HG03066 (cell line): ENCODE measurements at regions not wholly inside any gene's neighbourhood (a gene's known extent, or its start where the extent isn't known, plus 50 kb on each side); places are given as distances from the start of the nearest gene placed in this dataset.

ENCODE experiments used
- ATAC-seq: cut with Tn5 transposase; IDR thresholded peaks from one replicate; pipeline ENCODE4 v1.9.1; 2021; ENCODE audit warnings: low read depth; ENCODE audit not compliant: unreplicated experiment

GRCh38 chr7:142606081-142606480, 143.2 kb upstream of the PRSS1 start:
- no peak for ATAC-seq

DNA sequence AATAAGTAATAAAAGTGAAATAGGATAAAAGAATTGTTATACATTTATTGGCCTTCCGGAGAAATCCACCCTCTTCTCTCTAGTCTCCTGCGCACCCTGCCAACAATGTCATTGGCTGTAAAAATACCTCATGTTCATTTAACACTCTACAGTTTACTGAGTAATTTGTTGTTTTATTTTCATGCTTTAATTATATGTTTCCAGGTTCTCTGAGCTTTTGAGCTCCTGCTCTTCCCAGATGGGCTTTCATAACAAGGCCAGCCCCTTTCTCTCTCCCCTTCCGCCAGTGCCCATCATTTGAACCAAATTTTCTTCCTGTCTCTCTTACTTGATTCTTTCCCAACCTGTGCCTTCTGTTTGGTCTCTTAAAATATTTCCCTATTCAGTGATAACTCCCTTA, 144.6 kb upstream of the PRSS1 start:
- ATAC-seq = no peak

GRCh38 chr7:142603870-142604448, 145.3 kb upstream of the PRSS1 start:
- ATAC-seq = no peak

DNA sequence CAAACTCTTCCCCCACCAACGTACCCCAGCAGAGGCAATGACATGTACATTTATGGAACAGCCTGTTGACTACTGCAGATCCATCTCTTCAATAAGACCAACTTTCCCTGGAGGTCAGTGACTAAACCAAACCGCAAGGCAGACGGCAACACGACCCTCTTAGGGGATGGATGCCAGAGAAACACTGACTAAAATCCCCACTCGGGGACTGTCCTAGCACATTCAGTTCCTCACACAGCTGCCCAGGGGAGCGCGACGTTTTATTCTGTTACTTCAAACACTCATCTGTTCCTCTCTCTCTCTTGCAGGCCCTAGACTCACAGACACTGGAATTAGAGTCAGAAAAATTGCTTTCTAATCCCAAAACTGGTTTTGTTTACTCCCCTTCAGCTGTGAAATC, 146.5 kb upstream of the PRSS1 start:
- ATAC-seq = no peak

DNA sequence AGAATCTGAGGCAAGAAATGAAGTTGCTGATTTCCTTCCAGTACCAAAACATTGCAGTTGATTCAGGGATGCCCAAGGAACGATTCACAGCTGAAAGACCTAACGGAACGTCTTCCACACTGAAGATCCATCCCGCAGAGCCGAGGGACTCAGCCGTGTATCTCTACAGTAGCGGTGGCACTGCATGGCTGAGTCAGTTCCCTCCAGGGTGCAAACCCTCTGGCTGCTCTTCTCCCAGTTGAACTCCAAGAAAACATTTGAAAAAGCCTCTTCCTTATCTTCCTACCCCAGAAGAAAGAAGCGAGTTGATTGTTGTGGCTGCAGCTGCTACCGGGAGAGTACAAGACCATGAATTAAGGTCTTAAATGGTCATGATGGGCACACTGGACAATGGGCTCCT, 147.1 kb upstream of the PRSS1 start:
- no peak for ATAC-seq

DNA sequence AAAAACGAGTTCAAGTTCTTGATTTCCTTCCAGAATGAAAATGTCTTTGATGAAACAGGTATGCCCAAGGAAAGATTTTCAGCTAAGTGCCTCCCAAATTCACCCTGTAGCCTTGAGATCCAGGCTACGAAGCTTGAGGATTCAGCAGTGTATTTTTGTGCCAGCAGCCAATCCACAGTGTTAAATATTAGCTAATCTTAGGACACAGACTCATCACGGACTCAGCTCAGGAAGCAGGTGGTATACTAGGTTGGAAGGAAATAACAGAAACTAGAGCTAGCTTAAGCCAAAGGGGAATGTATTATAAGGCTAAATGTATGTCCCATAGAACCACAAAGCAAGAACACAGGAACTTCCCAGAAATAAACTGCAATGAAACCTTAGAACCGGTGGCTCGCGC, 151.0 kb upstream of the PRSS1 start:
- no peak for ATAC-seq

DNA sequence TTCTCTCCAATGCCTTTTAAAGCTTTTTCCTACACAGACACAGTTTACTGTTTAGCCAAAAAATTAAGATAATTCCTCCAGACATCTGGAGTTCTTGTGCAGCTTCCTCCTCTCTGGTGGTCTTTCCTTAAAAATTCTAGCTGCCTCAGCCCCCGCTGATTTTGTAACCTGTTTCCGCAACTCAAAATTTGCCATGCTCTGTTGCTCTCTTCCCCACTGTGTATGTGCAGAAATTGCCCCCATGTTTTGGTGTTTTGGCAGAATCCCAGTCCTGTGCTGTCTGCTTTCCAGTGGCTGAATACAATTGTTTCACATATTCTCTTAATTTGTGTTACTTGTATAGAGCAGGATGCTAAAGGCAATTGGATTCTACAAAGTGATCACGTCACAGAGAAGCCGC, 151.7 kb upstream of the PRSS1 start:
- ATAC-seq = no peak

DNA sequence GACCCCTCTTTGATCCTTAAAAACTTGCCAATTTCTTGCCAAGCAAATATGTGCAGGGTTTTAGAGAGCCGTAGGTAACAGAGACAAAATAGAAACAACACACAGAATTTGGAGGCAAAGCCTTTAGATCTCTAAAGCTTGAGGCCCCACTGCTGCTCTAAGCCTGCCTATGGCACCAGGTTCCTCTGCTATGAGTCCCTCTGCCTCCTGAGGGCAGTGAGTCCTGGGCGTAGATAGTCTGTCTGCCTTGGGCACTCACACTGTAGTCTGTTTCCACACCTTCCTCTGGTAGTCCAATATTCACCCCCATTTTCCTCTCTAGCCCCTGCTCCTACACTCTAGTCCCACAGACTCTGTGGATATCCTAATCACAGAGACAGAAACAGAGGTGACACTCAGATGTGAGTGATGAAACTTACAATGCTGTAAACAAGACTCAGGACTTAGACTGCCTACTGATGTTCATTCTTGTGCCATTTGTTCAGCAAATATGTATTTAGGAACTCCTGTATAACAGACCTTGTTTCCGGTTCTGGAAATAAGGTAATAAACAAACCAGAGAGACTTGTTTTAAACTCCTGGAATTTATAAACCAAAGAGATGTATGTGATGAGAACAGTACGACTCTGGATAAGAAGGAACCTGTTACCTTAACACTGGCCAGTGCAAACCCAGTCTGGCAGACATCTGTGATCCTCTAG, 153.3 kb upstream of the PRSS1 start:
- no peak for ATAC-seq

GRCh38 chr7:142594078-142594477, 155.2 kb upstream of the PRSS1 start:
- no peak for ATAC-seq

DNA sequence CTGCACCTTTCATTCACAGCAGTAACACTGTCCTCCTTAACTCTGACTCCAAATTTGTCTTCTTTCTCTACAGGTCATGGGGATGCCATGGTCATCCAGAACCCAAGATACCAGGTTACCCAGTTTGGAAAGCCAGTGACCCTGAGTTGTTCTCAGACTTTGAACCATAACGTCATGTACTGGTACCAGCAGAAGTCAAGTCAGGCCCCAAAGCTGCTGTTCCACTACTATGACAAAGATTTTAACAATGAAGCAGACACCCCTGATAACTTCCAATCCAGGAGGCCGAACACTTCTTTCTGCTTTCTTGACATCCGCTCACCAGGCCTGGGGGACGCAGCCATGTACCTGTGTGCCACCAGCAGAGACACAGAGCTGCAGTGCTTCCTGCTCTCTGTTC, 156.2 kb upstream of the PRSS1 start:
- no peak for ATAC-seq

- no peak for ATAC-seq
These were observed 156.6 kb upstream of the PRSS1 start for GRCh38 chr7:142592664-142593063.

GRCh38 chr7:142592231-142592630, 157.0 kb upstream of the PRSS1 start:
- no peak for ATAC-seq

- no peak for ATAC-seq
These were observed 158.3 kb upstream of the PRSS1 start for GRCh38 chr7:142590830-142591457.

- ATAC-seq = no peak
These were observed 159.2 kb upstream of the PRSS1 start for GRCh38 chr7:142590077-142590476.

- ATAC-seq = peak; percentile 79
These were observed 161.6 kb upstream of the PRSS1 start for GRCh38 chr7:142587578-142588191.

- ATAC-seq = no peak
These were observed 162.7 kb upstream of the PRSS1 start for GRCh38 chr7:142586611-142587010.

DNA sequence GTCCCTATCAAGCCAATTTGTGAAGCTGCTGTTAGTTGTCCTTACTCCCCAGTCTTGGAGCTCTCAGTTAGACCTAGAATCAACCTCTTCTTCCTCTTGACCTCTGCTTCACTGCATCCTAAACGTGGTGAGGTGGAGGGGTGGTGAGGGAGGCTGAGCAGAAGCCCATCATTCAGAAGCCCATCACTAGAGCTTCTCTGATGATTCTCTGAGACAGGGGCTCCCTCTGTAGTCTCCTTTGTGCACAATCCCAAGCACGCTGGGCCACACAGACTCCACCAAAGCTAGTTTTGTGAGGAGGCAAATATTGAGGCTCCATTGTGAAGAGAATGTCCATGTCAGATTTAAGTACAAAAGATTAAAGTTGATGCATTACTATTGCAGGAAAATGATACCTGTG, 163.8 kb upstream of the PRSS1 start:
- no peak for ATAC-seq

GRCh38 chr7:142584765-142585164, 164.5 kb upstream of the PRSS1 start:
- ATAC-seq = no peak

GRCh38 chr7:142583446-142583845, 165.8 kb upstream of the PRSS1 start:
- no peak for ATAC-seq

GRCh38 chr7:142582351-142582750, 166.9 kb upstream of the PRSS1 start:
- no peak for ATAC-seq

GRCh38 chr7:142581341-142581740, 167.9 kb upstream of the PRSS1 start:
- peak; percentile 78 for ATAC-seq

GRCh38 chr7:142579946-142580345, 169.3 kb upstream of the PRSS1 start:
- no peak for ATAC-seq
